ENCODE measurements at regions not wholly inside any gene's neighbourhood (a gene's known extent, or its start where the extent isn't known, plus 50 kb on each side); places are given as distances from the start of the nearest gene placed in this dataset.

DNA sequence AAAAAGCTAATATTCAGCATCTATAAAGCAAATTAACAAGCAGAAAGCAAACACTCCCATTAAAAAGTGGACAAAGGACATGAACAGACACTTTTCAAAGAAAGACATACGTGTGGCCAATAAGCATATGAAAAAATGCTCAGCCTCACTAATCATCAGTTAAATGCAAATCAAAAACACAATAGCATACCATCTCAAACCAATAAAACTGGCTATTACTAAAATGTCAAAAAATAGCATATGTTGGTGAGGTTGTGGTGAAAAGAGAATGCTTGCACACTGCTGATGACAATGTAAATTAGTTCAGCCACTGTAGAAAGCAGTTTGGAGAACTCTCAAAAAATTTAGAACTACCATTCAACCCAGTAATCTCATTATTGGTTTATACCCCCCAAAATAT is 284.6 kb upstream of the KCND2 start:
- H3K36me3 Mint-ChIP-seq (ENCODE audit: insufficient read depth, unreplicated experiment) = no peaks in the 10 kb centered on the region
- H3K27ac Mint-ChIP-seq (ENCODE audit: unreplicated experiment) = no peak overlapping the region
- H3K27me3 ChIP-seq (replicated peaks; ENCODE audit: control insufficient read depth, insufficient read depth, low read length) = no peaks in the 10 kb centered on the region
- POLR2A ChIA-PET = no interaction called here
- no peaks in the 10 kb centered on the region for H3K4me1 Mint-ChIP-seq (ENCODE audit: low read depth, unreplicated experiment)
- intact Hi-C loops (cut with micrococcal nuclease; ENCODE audit: unreplicated experiment) = no loop called here
- H3K27me3 Mint-ChIP-seq (ENCODE audit: insufficient read depth, unreplicated experiment) = no peaks in the 10 kb centered on the region
- TF ChIP-seq, protein P1, sequence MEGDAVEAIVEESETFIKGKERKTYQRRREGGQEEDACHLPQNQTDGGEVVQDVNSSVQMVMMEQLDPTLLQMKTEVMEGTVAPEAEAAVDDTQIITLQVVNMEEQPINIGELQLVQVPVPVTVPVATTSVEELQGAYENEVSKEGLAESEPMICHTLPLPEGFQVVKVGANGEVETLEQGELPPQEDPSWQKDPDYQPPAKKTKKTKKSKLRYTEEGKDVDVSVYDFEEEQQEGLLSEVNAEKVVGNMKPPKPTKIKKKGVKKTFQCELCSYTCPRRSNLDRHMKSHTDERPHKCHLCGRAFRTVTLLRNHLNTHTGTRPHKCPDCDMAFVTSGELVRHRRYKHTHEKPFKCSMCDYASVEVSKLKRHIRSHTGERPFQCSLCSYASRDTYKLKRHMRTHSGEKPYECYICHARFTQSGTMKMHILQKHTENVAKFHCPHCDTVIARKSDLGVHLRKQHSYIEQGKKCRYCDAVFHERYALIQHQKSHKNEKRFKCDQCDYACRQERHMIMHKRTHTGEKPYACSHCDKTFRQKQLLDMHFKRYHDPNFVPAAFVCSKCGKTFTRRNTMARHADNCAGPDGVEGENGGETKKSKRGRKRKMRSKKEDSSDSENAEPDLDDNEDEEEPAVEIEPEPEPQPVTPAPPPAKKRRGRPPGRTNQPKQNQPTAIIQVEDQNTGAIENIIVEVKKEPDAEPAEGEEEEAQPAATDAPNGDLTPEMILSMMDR (IDR thresholded peaks at IDR 0.05; ENCODE audit: insufficient read depth in 1 of 2, low read depth in 1 of 2, low read length in 1 of 2, severe bottlenecking in 1 of 2, unreplicated experiment in 1 of 2) = no peak
- no peak overlapping the region for H3K4me3 ChIP-seq (ENCODE audit: low read depth, low read length)
- H3K4me3 Mint-ChIP-seq (ENCODE audit: unreplicated experiment) = no peak overlapping the region
- CTCF ChIA-PET = no interaction called here
- no TSS peak for BruUV-seq (replicated peaks)
- DNase-seq = no peak
- H3K4me1 ChIP-seq = no peaks in the 10 kb centered on the region
- no peaks in the 10 kb centered on the region for H3K9me3 ChIP-seq
- no peaks in the 10 kb centered on the region for H3K36me3 ChIP-seq (ENCODE audit: control insufficient read depth, insufficient read depth, low read length)
- no peaks in the 10 kb centered on the region for H3K9me3 Mint-ChIP-seq (ENCODE audit: unreplicated experiment)

DNA sequence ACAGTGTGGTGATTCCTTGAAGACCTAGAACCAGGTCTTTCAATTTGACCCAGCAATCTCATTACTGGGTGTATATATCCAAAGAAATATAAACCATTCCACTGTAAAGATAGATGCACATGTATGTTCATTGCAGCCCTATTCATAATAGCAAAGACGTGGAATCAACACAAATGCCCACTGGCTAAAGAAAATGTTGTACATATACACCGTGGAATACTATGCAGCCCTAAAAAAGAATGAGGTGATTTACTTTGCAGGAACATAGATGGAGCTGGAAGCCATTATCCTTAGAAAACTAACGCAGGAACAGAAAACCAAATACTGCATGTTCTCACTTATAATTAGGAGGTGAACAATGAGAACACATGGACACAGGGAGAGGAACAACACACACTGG is 278.0 kb upstream of the KCND2 start:
- Histone ChIP-seq H3K4me1 (no peaks in the 10 kb centered on the region), H3K9me3 (no peaks in the 10 kb centered on the region), H3K36me3 (ENCODE audit: control insufficient read depth, insufficient read depth, low read length) (no peaks in the 10 kb centered on the region), H3K27me3 (replicated peaks; ENCODE audit: control insufficient read depth, insufficient read depth, low read length) (no peaks in the 10 kb centered on the region), H3K4me3 (ENCODE audit: low read depth, low read length) (no peak overlapping the region)
- CTCF ChIA-PET = no interaction called here
- Mint-ChIP-seq H3K4me3 (ENCODE audit: unreplicated experiment) (no peak overlapping the region), H3K4me1 (ENCODE audit: low read depth, unreplicated experiment) (no peaks in the 10 kb centered on the region), H3K27ac (ENCODE audit: unreplicated experiment) (no peak overlapping the region), H3K36me3 (ENCODE audit: insufficient read depth, unreplicated experiment) (no peaks in the 10 kb centered on the region), H3K9me3 (ENCODE audit: unreplicated experiment) (no peaks in the 10 kb centered on the region), H3K27me3 (ENCODE audit: insufficient read depth, unreplicated experiment) (no peaks in the 10 kb centered on the region)
- TF ChIP-seq, protein P1 (IDR thresholded peaks at IDR 0.05; ENCODE audit: insufficient read depth in 1 of 2, low read depth in 1 of 2, low read length in 1 of 2, severe bottlenecking in 1 of 2, unreplicated experiment in 1 of 2) = no peak
- POLR2A ChIA-PET = no interaction called here
- BruUV-seq (replicated peaks) = no TSS peak
- DNase-seq = no peak
- intact Hi-C loops (cut with micrococcal nuclease; ENCODE audit: unreplicated experiment) = no loop called here

GRCh38 chr7:119996634-119997033 is 276.3 kb upstream of the KCND2 start:
- Mint-ChIP-seq H3K27ac (ENCODE audit: unreplicated experiment) (no peak overlapping the region), H3K4me1 (ENCODE audit: low read depth, unreplicated experiment) (no peaks in the 10 kb centered on the region), H3K9me3 (ENCODE audit: unreplicated experiment) (no peaks in the 10 kb centered on the region), H3K27me3 (ENCODE audit: insufficient read depth, unreplicated experiment) (no peaks in the 10 kb centered on the region), H3K36me3 (ENCODE audit: insufficient read depth, unreplicated experiment) (no peaks in the 10 kb centered on the region), H3K4me3 (ENCODE audit: unreplicated experiment) (no peak overlapping the region)
- Histone ChIP-seq H3K4me1 (no peaks in the 10 kb centered on the region), H3K27me3 (replicated peaks; ENCODE audit: control insufficient read depth, insufficient read depth, low read length) (no peaks in the 10 kb centered on the region), H3K36me3 (ENCODE audit: control insufficient read depth, insufficient read depth, low read length) (no peaks in the 10 kb centered on the region), H3K4me3 (ENCODE audit: low read depth, low read length) (no peak overlapping the region), H3K9me3 (no peaks in the 10 kb centered on the region)
- no peak for DNase-seq
- intact Hi-C loops (cut with micrococcal nuclease; ENCODE audit: unreplicated experiment) = no loop called here
- TF ChIP-seq, protein P1 (IDR thresholded peaks at IDR 0.05; ENCODE audit: insufficient read depth in 1 of 2, low read depth in 1 of 2, low read length in 1 of 2, severe bottlenecking in 1 of 2, unreplicated experiment in 1 of 2) = no peak
- ChIA-PET CTCF (no interaction called here), POLR2A (no interaction called here)
- BruUV-seq (replicated peaks) = no TSS peak

Data from Caco-2 (cell line).